CD14-positive monocyte (primary cell): ENCODE measurements at regions not wholly inside any gene's neighbourhood (a gene's known extent, or its start where the extent isn't known, plus 50 kb on each side); places are given as distances from the start of the nearest gene placed in this dataset.

Experiments used
- DNase-seq, 3 donors: peaks; one replicate each; pipeline ENCODE4 v3.0.0-alpha.2; 2011 to 2022
- H2AFZ ChIP-seq: 2 replicates; pipeline ENCODE4 v1.6.0; 2012; ENCODE audit warnings: mild to moderate bottlenecking, low read depth, low read length, inconsistent platforms; ENCODE audit not compliant: insufficient read depth, poor library complexity, severe bottlenecking
- H3K27ac ChIP-seq, 2 donors: 1 replicate in 1 of 2; 2 replicates in 1 of 2; pipeline ENCODE4 v1.5.1; 2012 to 2013; ENCODE audit warnings: low read length in 2 of 2, control low read depth in 1 of 2, inconsistent platforms in 1 of 2, low read depth in 1 of 2, mild to moderate bottlenecking in 1 of 2
- H3K27me3 ChIP-seq, 2 donors: one replicate each; pipeline versions ENCODE4 v1.6.0 to v1.6.1; 2011 to 2013; ENCODE audit warnings: low read length in 2 of 2; ENCODE audit not compliant: control insufficient read depth in 2 of 2, insufficient read depth in 2 of 2
- H3K36me3 ChIP-seq, 2 donors: replicated peaks in 1 of 2; 1 replicate in 1 of 2; 2 replicates in 1 of 2; pipeline versions ENCODE4 v1.5.1 to v1.6.1; 2012 to 2013; ENCODE audit warnings: low read length in 2 of 2, control low read depth in 1 of 2, inconsistent platforms in 1 of 2, mild to moderate bottlenecking in 1 of 2; ENCODE audit not compliant: insufficient read depth in 2 of 2, control insufficient read depth in 1 of 2
- H3K4me1 ChIP-seq, 2 donors: 1 replicate in 1 of 2; 2 replicates in 1 of 2; pipeline versions ENCODE4 v1.5.1 to v1.6.1; 2012 to 2013; ENCODE audit warnings: low read length in 2 of 2, control low read depth in 1 of 2, inconsistent platforms in 1 of 2, mild to moderate bottlenecking in 1 of 2, moderate library complexity in 1 of 2; ENCODE audit not compliant: insufficient read depth in 2 of 2, control insufficient read depth in 1 of 2
- H3K4me2 ChIP-seq: replicated peaks from 2 replicates; pipeline ENCODE3; 2012; ENCODE audit warnings: low read length, moderate library complexity, mild to moderate bottlenecking; ENCODE audit not compliant: poor library complexity, severe bottlenecking; ENCODE audit errors: extremely low read depth
- H3K4me3 ChIP-seq, 3 experiments: fragments of 200-600 bp in 1 of 3; sonication (generic) in 1 of 3; replicated peaks in 1 of 3; 1 replicate in 2 of 3; 2 replicates in 1 of 3; pipeline ENCODE4 v1.5.1; 2011 to 2013; ENCODE audit warnings: low read length in 3 of 3, mild to moderate bottlenecking in 3 of 3, control low read depth in 2 of 3, low read depth in 2 of 3, inconsistent platforms in 1 of 3, moderate library complexity in 1 of 3
- H3K79me2 ChIP-seq: 2 replicates; pipeline ENCODE4 v1.6.0; 2012; ENCODE audit warnings: mild to moderate bottlenecking, control low read depth, inconsistent platforms, low read length, moderate library complexity; ENCODE audit not compliant: insufficient read depth
- H3K9ac ChIP-seq: 2 replicates; pipeline ENCODE4 v1.6.0; 2017; ENCODE audit warnings: low read length, mild to moderate bottlenecking; ENCODE audit not compliant: insufficient read depth, poor library complexity, severe bottlenecking
- H3K9me3 ChIP-seq, 2 donors: replicated peaks in 1 of 2; 1 replicate in 1 of 2; 2 replicates in 1 of 2; pipeline versions ENCODE4 v1.5.1 to v1.6.1; 2012 to 2013; ENCODE audit warnings: low read length in 2 of 2, control low read depth in 1 of 2; ENCODE audit not compliant: control insufficient read depth in 1 of 2, insufficient read depth in 1 of 2
- H4K20me1 ChIP-seq: 2 replicates; pipeline ENCODE4 v1.6.0; 2012; ENCODE audit warnings: mild to moderate bottlenecking, low read length, control low read depth, moderate library complexity; ENCODE audit not compliant: insufficient read depth
- H3K27ac Mint-ChIP-seq, 7 donors: one replicate each; pipeline ENCODE4 v1.8.0; 2020; ENCODE audit warnings: mild to moderate bottlenecking in 7 of 7, mixed read lengths in 7 of 7, moderate library complexity in 6 of 7, inconsistent platforms in 2 of 7
- H3K27me3 Mint-ChIP-seq, 3 donors: one replicate each; pipeline ENCODE4 v1.8.0; 2021 to 2022; ENCODE audit warnings: low read depth in 3 of 3, mild to moderate bottlenecking in 3 of 3, mixed read lengths in 3 of 3, moderate library complexity in 3 of 3, inconsistent platforms in 1 of 3
- H3K36me3 Mint-ChIP-seq, 2 donors: one replicate each; pipeline ENCODE4 v1.8.0; 2020; ENCODE audit warnings: mixed read lengths in 2 of 2, inconsistent platforms in 1 of 2, mild to moderate bottlenecking in 1 of 2
- H3K4me1 Mint-ChIP-seq: one replicate; pipeline ENCODE4 v1.8.0; 2020; ENCODE audit warnings: mild to moderate bottlenecking, mixed read lengths
- H3K4me3 Mint-ChIP-seq, 2 donors: one replicate each; pipeline ENCODE4 v1.8.0; 2020; ENCODE audit warnings: mild to moderate bottlenecking in 2 of 2, mixed read lengths in 2 of 2, moderate library complexity in 1 of 2
- H3K9me3 Mint-ChIP-seq, 7 donors: one replicate each; pipeline ENCODE4 v1.8.0; 2020 to 2022; ENCODE audit warnings: mixed read lengths in 7 of 7, mild to moderate bottlenecking in 6 of 7, moderate library complexity in 6 of 7, inconsistent platforms in 2 of 7
- WGBS: methylation state at CpG from one replicate; pipeline ENCODE4 v1.1.5; 2013; ENCODE audit warnings: missing lambda C conversion rate; ENCODE audit not compliant: insufficient coverage; 5-methylcytosine and 5-hydroxymethylcytosine counted together
- intact Hi-C, 2 donors: fragments of 100-400 bp; cut with micrococcal nuclease; formaldehyde crosslinking; loops; one replicate each; pipeline versions ENCODE4 v1.15.0 to v1.15.1; 2023
- TF ChIP-seq, protein P1 (sequence below): fragments of 200-600 bp; IDR thresholded peaks from one replicate; pipeline ENCODE4 v1.8.0; 2022; ENCODE audit warnings: antibody characterized with exemption, mild to moderate bottlenecking

- H3K27ac ChIP-seq: no peak overlapping the region
- Mint-ChIP-seq H3K27ac (no peak overlapping the region), H3K4me1 (peaks cover 17% of the 10 kb centered on the region), H3K4me3 (no peak overlapping the region), H3K9me3 (peaks cover 0 to 3% (median 0%) of the 10 kb centered on the region in 7 donors), H3K36me3 (no peaks in the 10 kb centered on the region), H3K27me3 (peaks cover 2 to 10% (median 4%) of the 10 kb centered on the region in 3 donors)
- no peak for DNase-seq
- no peak overlapping the region for H3K9ac ChIP-seq
- intact Hi-C loops: no loop called here
- peaks cover 9 to 12% of the 10 kb centered on the region in 2 donors for H3K4me1 ChIP-seq
- no peaks in the 10 kb centered on the region for H3K79me2 ChIP-seq
- no peak overlapping the region for H2AFZ ChIP-seq
- TF ChIP-seq, protein P1, sequence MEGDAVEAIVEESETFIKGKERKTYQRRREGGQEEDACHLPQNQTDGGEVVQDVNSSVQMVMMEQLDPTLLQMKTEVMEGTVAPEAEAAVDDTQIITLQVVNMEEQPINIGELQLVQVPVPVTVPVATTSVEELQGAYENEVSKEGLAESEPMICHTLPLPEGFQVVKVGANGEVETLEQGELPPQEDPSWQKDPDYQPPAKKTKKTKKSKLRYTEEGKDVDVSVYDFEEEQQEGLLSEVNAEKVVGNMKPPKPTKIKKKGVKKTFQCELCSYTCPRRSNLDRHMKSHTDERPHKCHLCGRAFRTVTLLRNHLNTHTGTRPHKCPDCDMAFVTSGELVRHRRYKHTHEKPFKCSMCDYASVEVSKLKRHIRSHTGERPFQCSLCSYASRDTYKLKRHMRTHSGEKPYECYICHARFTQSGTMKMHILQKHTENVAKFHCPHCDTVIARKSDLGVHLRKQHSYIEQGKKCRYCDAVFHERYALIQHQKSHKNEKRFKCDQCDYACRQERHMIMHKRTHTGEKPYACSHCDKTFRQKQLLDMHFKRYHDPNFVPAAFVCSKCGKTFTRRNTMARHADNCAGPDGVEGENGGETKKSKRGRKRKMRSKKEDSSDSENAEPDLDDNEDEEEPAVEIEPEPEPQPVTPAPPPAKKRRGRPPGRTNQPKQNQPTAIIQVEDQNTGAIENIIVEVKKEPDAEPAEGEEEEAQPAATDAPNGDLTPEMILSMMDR: no peak
- H3K4me3 ChIP-seq: no peak overlapping the region
- H3K27me3 ChIP-seq: no peaks in the 10 kb centered on the region
- no peak overlapping the region for H3K4me2 ChIP-seq
- WGBS: no CpG with 5 or more reads among the region's 4 CpGs
- H3K9me3 ChIP-seq: no peaks in the 10 kb centered on the region
- H4K20me1 ChIP-seq: no peaks in the 10 kb centered on the region
- H3K36me3 ChIP-seq: no peaks in the 10 kb centered on the region
Observed at GRCh38 chr11:122209619-122210366, 93.8 kb upstream of the BLID start.

DNA sequence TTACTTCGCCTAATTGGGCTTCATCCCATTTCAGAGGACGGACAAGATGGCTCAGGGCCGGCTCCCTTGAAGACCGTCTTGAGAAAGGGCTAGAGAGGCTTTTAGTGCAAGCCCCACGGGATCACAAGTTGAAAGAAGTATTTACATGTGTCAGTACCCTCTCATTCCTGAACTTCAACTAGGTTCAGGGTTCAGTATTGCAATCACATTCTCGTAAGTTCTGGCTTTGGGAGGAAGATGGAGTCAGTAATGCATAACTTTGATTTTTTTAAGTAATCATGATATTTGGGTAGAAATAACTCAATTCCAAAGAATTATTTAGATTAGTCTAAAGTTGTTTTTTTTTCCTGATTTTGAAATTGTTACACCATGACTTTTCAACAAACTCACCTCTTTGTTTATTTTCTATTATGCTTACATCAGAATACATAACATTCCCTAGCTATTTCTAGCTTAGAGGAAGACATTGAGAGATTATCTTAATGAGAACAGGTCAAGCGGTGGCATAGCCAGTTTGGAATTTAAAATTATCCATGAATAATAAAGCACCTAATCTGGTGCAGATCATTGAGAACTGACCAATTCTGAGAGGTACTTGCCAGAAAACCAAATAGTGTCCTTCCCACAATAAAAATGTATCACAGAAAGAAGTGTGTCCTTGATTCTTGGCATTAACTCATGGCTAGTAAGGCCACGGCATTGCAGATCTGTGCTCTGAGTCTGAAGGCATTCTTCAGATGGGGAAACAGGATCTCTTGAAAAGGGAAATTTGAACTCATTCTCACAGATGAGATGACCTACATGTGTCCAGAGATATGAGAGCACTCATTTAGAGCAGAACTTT is 92.1 kb upstream of the BLID start:
- H3K36me3 ChIP-seq: no peaks in the 10 kb centered on the region
- H4K20me1 ChIP-seq: no peaks in the 10 kb centered on the region
- no peak for DNase-seq
- no peak overlapping the region for H3K9ac ChIP-seq
- 100% methylated on average over 4 of the region's 8 CpGs for WGBS
- Mint-ChIP-seq H3K9me3 (peaks cover 0 to 3% (median 0%) of the 10 kb centered on the region in 7 donors), H3K36me3 (no peaks in the 10 kb centered on the region), H3K27me3 (peaks cover 4 to 13% (median 5%) of the 10 kb centered on the region in 3 donors), H3K4me3 (no peak overlapping the region), H3K4me1 (peaks cover 17% of the 10 kb centered on the region), H3K27ac (no peak overlapping the region)
- H3K4me3 ChIP-seq: no peak overlapping the region
- TF ChIP-seq, protein P1: no peak
- no peak overlapping the region for H2AFZ ChIP-seq
- no peaks in the 10 kb centered on the region for H3K79me2 ChIP-seq
- no peaks in the 10 kb centered on the region for H3K9me3 ChIP-seq
- intact Hi-C loops: no loop called here
- no peak overlapping the region for H3K27ac ChIP-seq
- peaks cover 9 to 12% of the 10 kb centered on the region in 2 donors for H3K4me1 ChIP-seq
- H3K27me3 ChIP-seq: no peaks in the 10 kb centered on the region
- H3K4me2 ChIP-seq: no peak overlapping the region
